Body of pancreas (tissue), 4 donors: ENCODE measurements at regions not wholly inside any gene's neighbourhood (a gene's known extent, or its start where the extent isn't known, plus 50 kb on each side); places are given as distances from the start of the nearest gene placed in this dataset.

Experiments
- CTCF ChIP-seq, 7 experiments: fragments of 450-650 bp in 4 of 7; fragments of 200-600 bp in 3 of 7; sonication (generic) in 3 of 7; IDR thresholded peaks; one replicate each; pipeline ENCODE4 v1.5.1; 2016 to 2019; ENCODE audit warnings: antibody characterized with exemption in 7 of 7
- POLR2A ChIP-seq, 3 donors: fragments of 450-650 bp; IDR thresholded peaks; one replicate each; pipeline ENCODE4 v1.6.1; 2016; ENCODE audit warnings: antibody characterized with exemption in 3 of 3, mild to moderate bottlenecking in 2 of 3

GRCh38 chr3:13715961-13716360 is 163.9 kb downstream of the WNT7A start:
- TF ChIP-seq CTCF (IDR thresholded peaks at IDR 0.05) (no peak), POLR2A (IDR thresholded peaks at IDR 0.05) (no peak)
